GM12872 (cell line): ENCODE measurements at regions not wholly inside any gene's neighbourhood (a gene's known extent, or its start where the extent isn't known, plus 50 kb on each side); places are given as distances from the start of the nearest gene placed in this dataset.

Source experiments
- CTCF ChIP-seq: IDR thresholded peaks from 3 replicates; pipeline ENCODE4 v1.5.1; 2011; ENCODE audit warnings: low read depth, mild to moderate bottlenecking, low read length, moderate library complexity; ENCODE audit not compliant: insufficient read depth

- no peak for TF ChIP-seq CTCF
Observed at GRCh38 chr6:5909721-5910120, 97.0 kb downstream of the NRN1 start.

GRCh38 chr6:5906842-5907241 lies 99.9 kb downstream of the NRN1 start:
- TF ChIP-seq CTCF = no peak

- no peak for TF ChIP-seq CTCF
Observed at GRCh38 chr6:5906340-5906670, 100.4 kb downstream of the NRN1 start.

- no peak for TF ChIP-seq CTCF
Observed at GRCh38 chr6:5905431-5906339, 101.0 kb downstream of the NRN1 start.

GRCh38 chr6:5904532-5904931 lies 102.2 kb downstream of the NRN1 start:
- no peak for TF ChIP-seq CTCF

- TF ChIP-seq CTCF = no peak
Observed at GRCh38 chr6:5899216-5900045, 107.3 kb downstream of the NRN1 start.

- peak; percentile 39; the same call in 2 of the 3 replicates for TF ChIP-seq CTCF
Observed at GRCh38 chr6:5898563-5898962, 108.2 kb downstream of the NRN1 start.
